Right cardiac atrium (tissue), 5 donors: ENCODE measurements at regions not wholly inside any gene's neighbourhood (a gene's known extent, or its start where the extent isn't known, plus 50 kb on each side); places are given as distances from the start of the nearest gene placed in this dataset.

Source experiments
- ATAC-seq, 2 donors: fragments of 200-7000 bp; cut with Tn5 transposase; one replicate each; pipeline versions ENCODE4 v1.8.0 to v1.9.1; 2020; ENCODE audit warnings: moderate library complexity in 2 of 2, mild to moderate bottlenecking in 1 of 2
- DNase-seq, 3 donors: peaks; one replicate each; pipeline ENCODE4 v3.0.0-alpha.2; 2020
- H3K27ac ChIP-seq: one replicate; pipeline ENCODE4 v1.5.1; 2013; ENCODE audit warnings: mild to moderate bottlenecking, low read length, control low read depth, moderate library complexity
- H3K27me3 ChIP-seq: one replicate; pipeline ENCODE4 v1.6.1; 2013; ENCODE audit not compliant: control insufficient read depth, insufficient read depth
- H3K4me1 ChIP-seq: one replicate; pipeline ENCODE4 v1.6.1; 2013; ENCODE audit warnings: low read length; ENCODE audit not compliant: control insufficient read depth, insufficient read depth
- H3K4me3 ChIP-seq: one replicate; pipeline ENCODE4 v1.5.1; 2013; ENCODE audit warnings: low read length, control low read depth
- H3K9me3 ChIP-seq: one replicate; pipeline ENCODE4 v1.6.1; 2013; ENCODE audit warnings: low read length; ENCODE audit not compliant: control insufficient read depth
- WGBS: extraction: QIAGEN DNeasy Blood & Tissue Kit; methylation state at CpG from one replicate; pipeline ENCODE4 v1.1.7; 2013; 5-methylcytosine and 5-hydroxymethylcytosine counted together
- intact Hi-C, 4 donors: fragments of 100-400 bp; cut with DNase I; formaldehyde crosslinking; loops; one replicate each; pipeline versions ENCODE4 v1.11.0 to v1.14.0; 2022 to 2023
- donor health status: healthy with polysubstance abuse.
- donor health status: DM: no; HTN: yes; CAD: no.
- donor health status: DM: no; HTN: no; CAD: no.
- donor health status: DM: no; HTN: yes; CAD: no; lungs with severe emphysema.
- donor health status: DM: yes; HTN: yes; CAD: no.

- Histone ChIP-seq H3K9me3 (no peaks in the 10 kb centered on the region), H3K4me1 (no peaks in the 10 kb centered on the region), H3K4me3 (no peak overlapping the region), H3K27me3 (no peaks in the 10 kb centered on the region), H3K27ac (no peak overlapping the region)
- intact Hi-C loops, result no loop called here
- no peak for DNase-seq
- 73% methylated on average over 1 of the region's 1 CpG for WGBS
- no peak for ATAC-seq
These were observed 904.6 kb upstream of the SORCS1 start for GRCh38 chr10:108069096-108069495.

GRCh38 chr10:108064746-108065260 is 900.3 kb upstream of the SORCS1 start:
- Histone ChIP-seq H3K4me1 (no peaks in the 10 kb centered on the region), H3K27me3 (no peaks in the 10 kb centered on the region), H3K27ac (no peak overlapping the region), H3K9me3 (no peaks in the 10 kb centered on the region), H3K4me3 (no peak overlapping the region)
- ATAC-seq (no peak), DNase-seq (no peak)
- intact Hi-C loops, result no loop called here

DNA sequence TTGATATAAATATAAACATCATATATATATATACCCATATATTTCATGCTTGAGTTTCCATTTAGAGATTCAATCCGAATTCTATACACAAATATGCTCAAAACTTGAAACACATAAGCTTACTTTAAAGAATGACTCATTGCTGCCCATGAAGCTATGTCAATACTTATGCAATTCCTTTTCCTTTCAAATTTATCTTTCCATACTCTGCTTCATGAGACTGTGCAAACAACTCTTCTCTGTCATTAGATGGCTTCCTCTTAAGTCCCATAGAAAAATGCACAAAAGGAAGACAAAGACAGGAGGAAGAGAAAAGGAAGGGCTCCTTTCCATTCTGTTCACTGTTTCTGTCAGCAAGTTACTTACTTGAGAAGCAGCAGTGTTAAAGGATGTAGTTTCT is 895.7 kb upstream of the SORCS1 start:
- 57% methylated on average over 1 of the region's 1 CpG for WGBS
- intact Hi-C loops, result no loop called here

GRCh38 chr10:108055506-108055905 is 891.0 kb upstream of the SORCS1 start:
- intact Hi-C loops, result no loop called here
- no peak for DNase-seq
- no peak for ATAC-seq
- no peak overlapping the region for H3K4me3 ChIP-seq
- H3K27ac ChIP-seq, result no peak overlapping the region
- 44% methylated on average over 1 of the region's 1 CpG for WGBS
- no peaks in the 10 kb centered on the region for H3K9me3 ChIP-seq
- no peaks in the 10 kb centered on the region for H3K4me1 ChIP-seq
- H3K27me3 ChIP-seq, result no peaks in the 10 kb centered on the region

More for the DNA sequence above, 895.7 kb upstream of the SORCS1 start:
- Histone ChIP-seq H3K4me1 (no peaks in the 10 kb centered on the region), H3K27ac (no peak overlapping the region), H3K27me3 (no peaks in the 10 kb centered on the region), H3K4me3 (no peak overlapping the region), H3K9me3 (no peaks in the 10 kb centered on the region)
- no peak for ATAC-seq
- DNase-seq, result no peak

DNA sequence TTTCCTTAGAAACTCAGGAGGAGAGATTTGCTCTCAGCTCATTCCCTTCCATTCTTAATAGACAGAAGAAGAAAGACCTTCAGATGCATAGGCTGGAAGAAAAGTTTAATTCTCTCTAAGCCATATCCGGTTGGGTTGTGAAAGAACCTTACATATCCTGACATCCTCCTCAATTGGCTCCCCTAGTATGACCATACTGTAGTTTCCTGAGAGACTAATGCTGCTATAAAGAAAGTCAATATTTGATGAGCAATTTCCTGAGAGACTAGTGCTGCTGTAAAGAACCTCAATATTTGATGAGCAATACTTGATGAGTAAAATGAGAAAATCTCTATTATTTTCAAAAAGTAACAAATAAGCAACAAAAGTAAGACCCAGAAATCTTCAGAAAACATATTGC is 888.5 kb upstream of the SORCS1 start:
- intact Hi-C loops, result no loop called here
- Histone ChIP-seq H3K9me3 (no peaks in the 10 kb centered on the region), H3K4me1 (no peaks in the 10 kb centered on the region), H3K27ac (no peak overlapping the region), H3K4me3 (no peak overlapping the region), H3K27me3 (no peaks in the 10 kb centered on the region)
- ATAC-seq, result no peak
- 71% methylated on average over 1 of the region's 1 CpG for WGBS
- no peak for DNase-seq

DNA sequence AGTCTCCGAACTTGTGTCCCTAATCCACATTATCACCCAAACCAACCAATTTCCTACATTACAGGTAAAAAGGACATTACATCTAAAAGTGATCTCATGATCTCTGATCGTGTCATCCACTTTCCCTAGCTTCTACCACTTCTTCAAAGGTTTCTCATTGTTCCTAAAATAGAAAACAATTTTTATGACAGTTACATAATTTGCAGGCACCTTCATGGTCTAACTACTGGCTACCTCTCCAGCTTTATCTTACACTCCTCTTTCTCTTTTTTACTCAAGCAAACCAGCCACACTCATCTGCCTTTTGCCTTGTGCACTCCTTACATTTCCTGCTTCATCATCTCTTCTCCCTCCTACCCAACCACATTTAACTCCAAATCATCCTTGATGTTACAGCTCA is 886.7 kb upstream of the SORCS1 start:
- H3K9me3 ChIP-seq, result no peaks in the 10 kb centered on the region
- no peaks in the 10 kb centered on the region for H3K4me1 ChIP-seq
- no peak overlapping the region for H3K27ac ChIP-seq
- intact Hi-C loops, result no loop called here
- DNase-seq (no peak), ATAC-seq (no peak)
- H3K4me3 ChIP-seq, result no peak overlapping the region
- WGBS, result 72% methylated on average over 2 of the region's 2 CpGs
- H3K27me3 ChIP-seq, result no peaks in the 10 kb centered on the region

DNA sequence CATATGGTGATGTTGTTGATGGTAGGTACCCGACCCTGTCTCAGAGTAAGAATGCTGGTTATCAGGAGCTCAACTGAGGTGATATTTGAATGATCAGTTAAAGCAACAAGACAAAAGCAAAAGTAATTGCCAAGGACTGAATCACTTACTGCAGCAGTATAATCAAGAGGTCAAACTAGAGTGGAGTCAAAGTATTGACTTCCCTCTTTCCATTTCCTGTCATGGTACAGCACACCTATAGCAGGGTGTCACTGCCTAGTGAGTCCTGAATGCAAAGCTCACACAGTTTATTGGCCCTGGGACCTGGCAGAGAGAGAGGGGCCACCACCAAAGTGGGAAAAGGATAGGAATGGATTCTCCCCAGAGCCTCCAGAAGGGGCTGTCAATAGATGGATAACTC is 886.1 kb upstream of the SORCS1 start:
- Histone ChIP-seq H3K4me3 (no peak overlapping the region), H3K4me1 (no peaks in the 10 kb centered on the region), H3K9me3 (no peaks in the 10 kb centered on the region), H3K27ac (no peak overlapping the region), H3K27me3 (no peaks in the 10 kb centered on the region)
- intact Hi-C loops, result no loop called here
- ATAC-seq, result no peak
- no peak for DNase-seq
- WGBS, result 55% methylated on average over 1 of the region's 1 CpG

DNA sequence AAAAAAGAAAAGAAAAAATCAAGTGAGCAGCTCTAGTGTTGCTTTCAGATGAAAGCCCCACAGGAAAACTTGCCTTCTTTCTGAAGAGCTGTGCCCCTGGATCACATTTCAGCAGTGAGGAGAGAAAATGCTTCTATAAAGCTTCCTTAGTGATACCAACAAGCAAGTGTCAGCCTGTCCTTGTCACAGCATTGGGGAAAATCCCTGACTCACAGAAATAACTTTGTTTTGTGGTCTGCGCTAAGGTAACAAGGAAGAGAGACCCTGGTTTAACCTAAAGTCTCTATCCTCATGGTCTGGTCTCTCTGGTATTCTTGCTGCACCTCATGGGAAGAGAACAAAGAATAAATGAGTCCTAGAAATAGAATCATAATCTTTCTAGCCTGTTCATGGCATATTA is 885.2 kb upstream of the SORCS1 start:
- WGBS, result 91% methylated on average over 1 of the region's 1 CpG
- H3K27me3 ChIP-seq, result no peaks in the 10 kb centered on the region
- DNase-seq, result no peak
- intact Hi-C loops, result no loop called here
- no peak overlapping the region for H3K4me3 ChIP-seq
- no peak overlapping the region for H3K27ac ChIP-seq
- H3K9me3 ChIP-seq, result no peaks in the 10 kb centered on the region
- H3K4me1 ChIP-seq, result no peaks in the 10 kb centered on the region
- ATAC-seq, result no peak

DNA sequence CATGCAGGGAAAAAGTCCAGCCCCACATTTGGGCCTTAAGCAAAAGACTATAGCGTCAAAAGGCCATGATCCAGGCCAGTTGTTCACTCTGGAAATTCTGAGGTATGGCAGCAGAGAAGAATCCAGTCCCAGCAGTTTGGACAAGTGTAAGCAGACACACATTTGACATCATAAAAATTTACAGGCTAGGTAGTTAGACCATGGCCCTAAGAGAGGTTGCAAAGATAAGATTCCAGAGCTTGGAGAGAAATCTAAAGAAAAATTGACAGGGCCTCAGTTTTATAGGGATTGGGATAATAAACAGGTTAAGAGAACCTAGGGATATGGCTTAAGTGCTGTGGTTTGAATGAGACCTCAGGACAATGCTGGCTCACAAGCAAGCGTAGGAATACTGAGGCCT is 884.4 kb upstream of the SORCS1 start:
- DNase-seq (no peak), ATAC-seq (no peak)
- intact Hi-C loops, result no loop called here
- Histone ChIP-seq H3K9me3 (no peaks in the 10 kb centered on the region), H3K4me1 (no peaks in the 10 kb centered on the region), H3K4me3 (no peak overlapping the region), H3K27ac (no peak overlapping the region), H3K27me3 (no peaks in the 10 kb centered on the region)
- WGBS, result 91% methylated on average over 2 of the region's 2 CpGs

DNA sequence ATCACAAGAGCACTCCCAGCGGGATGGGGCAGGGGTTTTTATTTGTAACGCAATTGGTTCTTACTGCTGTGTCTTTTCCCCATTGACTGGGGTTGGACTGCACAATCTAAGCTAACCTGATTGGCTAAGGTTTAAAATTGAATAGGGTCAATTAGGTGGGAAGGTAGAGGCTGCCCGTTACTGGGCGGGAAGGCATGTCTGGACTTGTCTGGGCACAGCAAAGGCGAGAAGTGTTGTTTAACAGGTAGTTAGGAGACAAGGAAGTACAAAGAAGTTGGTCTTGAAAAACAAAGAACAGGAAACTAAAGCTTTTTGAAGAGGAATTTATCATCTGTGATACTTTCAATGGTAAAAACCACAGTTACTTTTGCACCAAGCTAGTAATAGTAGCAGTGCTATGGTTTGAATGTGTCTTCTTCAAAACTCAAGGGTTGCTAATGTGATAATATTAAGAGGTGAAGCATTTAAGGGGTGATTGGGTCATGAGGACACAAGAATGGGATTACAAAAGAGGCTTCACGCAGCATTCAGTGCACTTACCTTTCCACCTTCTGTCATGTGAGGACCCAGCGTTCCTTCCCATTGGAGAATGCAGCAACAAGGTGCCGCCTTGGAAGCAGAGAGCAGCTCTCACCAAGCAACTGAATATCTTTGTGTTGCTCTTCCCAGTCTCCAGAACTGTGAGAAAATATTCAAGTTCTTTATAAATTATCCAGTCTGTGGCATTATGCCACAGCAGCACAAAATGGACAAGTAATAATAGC is 875.5 kb upstream of the SORCS1 start:
- Histone ChIP-seq H3K4me1 (no peaks in the 10 kb centered on the region), H3K9me3 (no peaks in the 10 kb centered on the region), H3K27me3 (no peaks in the 10 kb centered on the region), H3K4me3 (no peak overlapping the region), H3K27ac (no peak overlapping the region)
- intact Hi-C loops, result no loop called here
- 87% methylated on average over 8 of the region's 8 CpGs for WGBS
- ATAC-seq (no peak), DNase-seq (no peak)

- no peak overlapping the region for H3K27ac ChIP-seq
- no peaks in the 10 kb centered on the region for H3K27me3 ChIP-seq
- H3K4me3 ChIP-seq, result no peak overlapping the region
- DNase-seq (no peak), ATAC-seq (no peak)
- intact Hi-C loops, result no loop called here
- H3K4me1 ChIP-seq, result no peaks in the 10 kb centered on the region
- no peaks in the 10 kb centered on the region for H3K9me3 ChIP-seq
These were observed 872.6 kb upstream of the SORCS1 start for GRCh38 chr10:108037061-108037460.

GRCh38 chr10:108036265-108036664 is 871.8 kb upstream of the SORCS1 start:
- no peak for DNase-seq
- WGBS, result 65% methylated on average over 1 of the region's 1 CpG
- no peak overlapping the region for H3K27ac ChIP-seq
- no peak overlapping the region for H3K4me3 ChIP-seq
- no peaks in the 10 kb centered on the region for H3K27me3 ChIP-seq
- no peaks in the 10 kb centered on the region for H3K9me3 ChIP-seq
- no peak for ATAC-seq
- intact Hi-C loops, result no loop called here
- no peaks in the 10 kb centered on the region for H3K4me1 ChIP-seq
